NCI-H2029 treated with DMSO at 0.1 percent for 48 hours (cell line): ENCODE measurements at regions not wholly inside any gene's neighbourhood (a gene's known extent, or its start where the extent isn't known, plus 50 kb on each side); places are given as distances from the start of the nearest gene placed in this dataset.

ENCODE experiments used
- DNase-seq: peaks from one replicate; lab custom pipeline; 2025; lab: John Stamatoyannopoulos, UW

DNA sequence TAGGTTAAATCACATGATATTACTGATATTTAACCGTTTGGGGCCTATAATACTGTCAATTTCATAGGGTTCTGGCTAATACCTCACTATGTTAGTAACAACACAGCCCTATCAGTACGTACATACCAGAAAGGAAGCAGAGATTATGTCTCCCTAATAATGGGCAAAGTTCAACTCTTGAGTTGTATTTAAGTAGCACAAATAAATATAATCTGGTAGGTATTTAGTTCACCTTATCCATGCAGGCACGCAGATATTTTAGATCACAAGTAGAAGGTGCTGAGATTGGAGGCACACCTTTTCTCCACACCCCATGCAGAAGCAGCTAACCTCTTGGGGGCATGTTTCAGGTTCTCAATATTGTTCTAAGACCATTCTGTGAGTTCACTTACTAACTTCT lies 118.9 kb downstream of the IRS1 start:
- no peak for DNase-seq

DNA sequence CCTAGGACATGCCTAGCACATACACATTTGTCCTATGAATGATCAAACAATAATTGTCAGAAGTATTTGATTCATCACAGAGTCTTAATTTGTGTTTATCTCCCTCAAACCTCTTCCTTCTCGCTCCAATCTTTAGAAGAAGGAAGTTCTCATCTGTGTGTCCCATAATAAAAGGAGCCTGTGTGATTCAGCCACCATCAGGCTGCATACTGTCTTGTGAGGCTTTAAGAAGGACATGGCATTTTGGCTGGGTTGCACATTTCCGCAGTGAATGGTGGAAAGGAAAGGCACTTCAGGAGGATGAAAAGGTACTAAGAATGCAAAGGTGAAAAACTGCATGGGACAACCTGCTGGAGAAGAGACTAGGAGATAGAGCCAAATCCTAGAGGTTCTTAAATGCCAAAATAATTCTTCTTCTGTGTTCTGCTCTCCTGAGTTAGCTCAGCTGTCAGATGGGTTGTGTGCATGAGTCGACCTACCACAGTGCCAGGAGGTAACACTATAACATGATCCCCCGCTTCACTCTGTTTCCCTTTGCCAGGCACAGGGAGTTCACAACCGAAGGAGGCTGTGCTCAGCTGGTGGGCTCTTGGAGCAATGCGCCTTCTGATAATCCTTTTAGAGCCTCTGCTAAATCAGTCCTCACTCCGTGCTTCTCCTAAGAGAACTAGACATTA lies 120.1 kb downstream of the IRS1 start:
- DNase-seq, result no peak

- no peak for DNase-seq
Observed at GRCh38 chr2:226678422-226678821, 121.2 kb downstream of the IRS1 start.

DNA sequence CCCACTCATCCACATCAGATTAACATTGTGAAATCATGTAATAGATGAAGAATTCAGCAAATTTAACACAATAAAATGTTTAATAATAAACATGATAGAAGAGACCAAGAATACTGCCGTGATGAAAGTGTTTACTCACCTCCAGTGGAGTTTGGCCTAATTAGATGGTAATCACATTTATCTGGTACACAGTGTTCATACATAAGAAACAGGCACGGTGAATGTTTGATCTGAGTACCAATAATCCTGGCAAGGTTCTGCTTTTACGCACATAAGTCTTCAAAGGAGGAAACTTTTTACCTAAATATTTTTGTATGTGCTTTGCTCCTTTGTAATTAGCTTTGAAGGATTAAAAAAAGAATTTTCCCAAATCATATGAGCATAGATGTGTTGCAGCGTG lies 122.5 kb downstream of the IRS1 start:
- no peak for DNase-seq

DNA sequence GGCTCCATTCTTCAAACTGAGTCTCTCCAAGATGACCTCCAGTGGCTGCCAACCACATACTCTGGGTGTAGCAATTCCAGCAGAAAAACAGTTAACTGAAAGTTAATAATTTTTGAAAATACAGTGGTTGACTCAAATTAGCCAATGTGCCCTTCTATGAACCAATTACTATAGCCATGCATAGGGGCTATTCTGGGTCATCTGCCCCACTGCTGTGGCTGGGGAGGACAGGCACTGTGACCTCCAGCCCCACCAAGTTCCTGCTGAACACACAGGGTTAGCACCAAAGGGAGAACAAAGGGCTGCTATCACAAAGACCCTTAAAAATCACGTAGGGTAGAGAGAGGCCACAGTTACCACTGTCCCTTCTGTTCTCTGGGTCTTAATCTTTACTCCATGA lies 123.0 kb downstream of the IRS1 start:
- DNase-seq, result no peak

- no peak for DNase-seq
Observed at GRCh38 chr2:226674123-226674522, 125.5 kb downstream of the IRS1 start.

GRCh38 chr2:226673314-226673723 lies 126.3 kb downstream of the IRS1 start:
- DNase-seq, result no peak

GRCh38 chr2:226671141-226671676 lies 128.4 kb downstream of the IRS1 start:
- no peak for DNase-seq

DNA sequence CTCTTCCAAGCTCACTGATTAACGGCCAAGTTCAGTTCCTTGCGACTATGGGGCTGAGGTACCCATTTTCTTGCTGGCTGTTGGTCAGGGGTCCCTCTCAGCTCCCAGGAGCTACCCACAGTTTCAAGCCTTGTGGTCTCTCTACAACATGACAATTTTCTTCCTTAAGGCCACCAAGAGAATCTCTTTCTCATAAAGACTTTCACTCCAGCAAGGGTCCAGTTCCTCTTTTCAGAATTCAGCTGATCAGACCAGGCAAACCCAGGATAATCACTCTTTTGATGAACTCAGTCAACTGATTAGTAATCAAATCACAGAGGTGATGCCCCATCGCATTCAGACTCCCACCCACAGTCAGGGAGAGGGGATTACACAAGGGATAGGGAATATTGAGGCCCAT lies 129.7 kb downstream of the IRS1 start:
- no peak for DNase-seq

GRCh38 chr2:226669249-226669648 lies 130.4 kb downstream of the IRS1 start:
- no peak for DNase-seq

DNA sequence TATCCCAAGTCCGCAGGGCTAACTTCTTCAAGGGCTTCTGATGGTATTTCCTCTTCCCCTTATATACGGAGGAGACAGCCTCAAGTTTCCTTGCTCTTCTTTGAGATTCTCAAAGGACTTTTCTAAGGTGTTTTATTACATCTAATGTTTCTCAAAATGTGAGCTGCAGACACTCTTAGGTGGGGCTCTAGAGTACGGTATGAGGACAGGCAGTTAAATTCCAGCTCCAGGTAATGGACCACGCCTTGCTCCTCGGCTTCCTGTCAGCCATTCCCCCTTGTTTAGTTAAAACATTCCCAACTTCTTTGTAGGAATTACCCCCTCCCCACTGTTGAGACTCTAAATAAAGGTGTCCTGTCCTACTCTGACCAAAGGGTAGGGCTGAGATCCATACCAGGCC lies 131.9 kb downstream of the IRS1 start:
- no peak for DNase-seq

DNA sequence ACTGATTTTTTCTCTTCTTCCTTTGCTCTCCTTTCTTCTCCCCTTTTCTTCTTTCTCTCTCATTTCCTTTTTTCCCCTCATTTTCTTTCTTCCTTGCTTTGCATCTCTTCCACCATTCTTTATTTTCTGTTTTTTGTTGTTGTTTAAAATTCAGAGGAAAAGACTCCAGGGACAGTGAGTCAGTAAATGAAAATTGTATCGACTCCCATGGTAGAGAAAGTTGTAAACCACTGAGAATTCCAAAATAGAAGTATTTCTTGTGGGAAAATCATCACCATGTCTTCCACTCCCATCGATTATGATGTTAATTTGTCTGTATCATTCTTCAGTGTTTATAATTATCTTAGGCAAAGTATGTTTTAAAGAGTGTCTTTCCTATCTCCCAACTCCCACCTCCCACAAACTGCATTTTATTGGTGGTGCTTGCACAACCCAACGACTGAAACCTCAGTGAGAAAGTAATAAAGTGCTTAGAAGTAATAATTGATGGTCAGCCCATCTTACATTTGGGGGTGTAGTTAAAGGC lies 134.3 kb downstream of the IRS1 start:
- no peak for DNase-seq

- DNase-seq, result no peak
Observed at GRCh38 chr2:226664661-226665060, 135.0 kb downstream of the IRS1 start.

DNA sequence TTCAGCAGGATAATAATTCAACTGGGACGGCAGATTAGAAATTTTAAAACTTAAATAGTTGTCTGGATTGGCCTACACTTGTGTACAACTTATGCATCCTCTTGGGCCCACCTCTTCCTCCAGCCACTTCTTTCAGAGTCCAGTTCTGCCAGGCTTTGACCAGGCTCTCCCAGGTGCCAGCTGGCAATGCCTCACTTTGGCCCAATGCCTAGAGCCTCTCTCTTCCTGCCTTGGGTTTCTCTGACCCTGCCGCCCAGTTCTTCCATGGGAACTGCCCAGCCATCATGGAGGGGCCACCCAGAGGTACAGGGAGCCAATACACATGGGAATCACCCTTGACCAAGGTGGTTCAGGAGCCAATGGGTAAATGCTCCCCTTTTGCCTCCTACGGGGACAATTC lies 135.5 kb downstream of the IRS1 start:
- peak; percentile 35 for DNase-seq

DNA sequence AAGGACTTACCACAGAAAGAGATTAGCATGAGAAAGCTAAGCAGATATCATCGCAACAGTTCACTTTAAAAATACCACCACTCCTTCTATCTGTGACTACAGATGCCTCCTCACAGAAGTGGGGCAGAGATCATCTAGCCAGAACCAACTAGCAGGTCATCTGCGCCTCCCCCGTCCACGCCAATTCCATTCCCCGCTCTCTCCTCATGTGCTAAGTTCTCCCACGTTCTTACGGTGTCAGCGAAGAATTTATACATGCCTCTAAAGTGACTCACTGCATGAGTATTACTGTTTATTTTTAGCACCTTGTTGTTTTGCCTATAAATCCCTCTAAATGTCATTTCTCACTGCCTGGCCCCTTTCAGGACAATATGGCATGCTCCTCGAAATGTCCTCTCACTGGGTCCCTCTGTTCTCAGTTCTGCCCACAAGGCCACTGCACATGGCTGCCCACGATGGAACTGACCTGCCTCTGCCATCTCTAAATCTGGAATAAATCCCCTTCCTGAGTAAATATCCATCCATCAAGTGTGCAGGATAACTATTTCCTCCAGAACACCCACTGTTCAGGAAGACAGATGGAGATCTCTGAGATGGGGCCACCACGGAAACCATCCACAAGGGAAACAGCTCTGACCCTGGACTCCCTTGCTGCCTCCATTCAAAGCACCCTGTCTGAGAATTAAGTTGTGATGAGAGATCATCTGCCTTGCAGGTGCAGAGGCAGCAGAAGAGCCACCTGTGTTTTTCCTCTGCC lies 137.7 kb downstream of the IRS1 start:
- no peak for DNase-seq

GRCh38 chr2:226660526-226660925 lies 139.1 kb downstream of the IRS1 start:
- DNase-seq, result no peak

DNA sequence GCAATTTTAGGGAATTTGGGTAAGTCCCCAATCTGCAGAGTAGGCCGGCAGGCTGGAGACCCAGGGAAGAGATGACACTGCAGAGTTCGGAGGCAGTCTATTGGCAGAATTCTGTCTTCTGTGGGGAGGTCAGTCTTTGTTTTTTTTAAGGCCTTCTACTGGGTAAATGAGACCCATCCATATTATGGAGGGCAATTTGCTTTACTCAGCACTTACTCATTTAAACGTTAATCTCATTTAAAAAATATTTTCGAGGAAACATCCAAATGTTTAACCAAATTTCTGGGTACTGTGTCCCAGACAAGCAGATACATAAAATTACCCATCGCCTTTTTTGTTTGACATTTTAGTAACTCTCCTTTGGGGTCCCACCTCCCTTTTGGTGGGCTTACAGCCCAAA lies 139.5 kb downstream of the IRS1 start:
- DNase-seq, result no peak

GRCh38 chr2:226659410-226659809 lies 140.2 kb downstream of the IRS1 start:
- no peak for DNase-seq

DNA sequence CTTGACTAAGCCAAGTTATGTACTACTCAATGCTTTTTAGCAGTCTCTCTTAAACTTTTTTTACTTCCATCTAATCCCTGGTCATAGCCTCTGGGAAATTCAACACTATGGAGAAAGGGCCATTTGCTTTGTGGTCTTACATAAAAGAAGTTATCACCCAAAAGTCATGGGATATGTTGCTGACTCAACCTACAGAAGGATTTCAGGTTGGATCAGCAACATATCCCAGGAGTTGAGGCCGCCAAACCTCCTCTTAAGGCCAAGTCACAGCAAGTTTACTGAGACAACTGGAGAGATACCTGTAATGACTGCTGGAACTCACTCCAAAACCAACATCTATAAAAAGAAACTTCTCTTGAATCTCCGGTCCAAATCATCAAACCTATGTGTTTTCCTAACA lies 141.1 kb downstream of the IRS1 start:
- no peak for DNase-seq

DNA sequence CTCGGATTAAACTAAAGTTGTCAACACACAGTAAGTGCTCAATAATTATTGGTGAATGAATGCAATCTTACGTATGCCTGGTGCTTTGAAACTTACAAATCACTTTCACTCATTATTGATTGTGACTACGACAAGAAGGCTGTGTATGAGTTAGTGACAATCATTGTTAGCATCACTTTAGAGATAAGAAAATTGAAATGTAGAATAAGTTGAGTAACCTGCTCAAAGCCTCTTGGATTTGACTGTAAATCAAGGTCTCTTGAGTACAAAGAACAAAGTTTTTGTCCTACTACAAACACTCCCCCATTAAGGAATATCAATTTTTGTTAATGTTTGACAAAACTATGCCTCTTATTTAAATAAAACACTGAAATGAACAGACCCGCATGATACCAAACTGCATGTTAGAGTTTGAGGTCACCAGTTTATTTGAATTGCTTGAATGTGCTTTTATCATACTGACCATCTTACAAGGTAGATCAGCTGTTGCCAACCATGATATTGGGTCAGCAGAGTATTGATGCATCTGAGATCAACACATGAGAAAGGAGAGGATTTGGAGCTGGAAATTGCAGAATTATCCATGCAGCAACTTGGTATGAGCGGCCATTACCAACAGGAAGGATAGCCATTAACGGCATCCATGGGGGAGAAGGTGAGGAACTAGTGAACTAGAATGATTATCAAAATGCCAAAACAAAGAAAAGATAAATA lies 142.1 kb downstream of the IRS1 start:
- DNase-seq, result no peak

- DNase-seq, result no peak
Observed at GRCh38 chr2:226656367-226656766, 143.3 kb downstream of the IRS1 start.

- DNase-seq, result no peak
Observed at GRCh38 chr2:226655871-226656270, 143.7 kb downstream of the IRS1 start.
